Activated CD8-positive, alpha-beta T cell treated with anti-CD3 and anti-CD28 coated beads for 36 hours (primary cell): ENCODE measurements at regions not wholly inside any gene's neighbourhood (a gene's known extent, or its start where the extent isn't known, plus 50 kb on each side); places are given as distances from the start of the nearest gene placed in this dataset.

Experiments used
- ATAC-seq: fragments of 200-7000 bp; cut with Tn5 transposase; one replicate; pipeline ENCODE4 v1.10.0; 2021; ENCODE audit warnings: mild to moderate bottlenecking, moderate library complexity
- CTCF ChIA-PET: fragments of 350-600 bp; sonication (Branson Sonifier 250); formaldehyde crosslinking; loops from one replicate; lab custom pipeline; 2021; ENCODE audit warnings: antibody characterized with exemption; lab: Charles Lee
- POLR2A ChIA-PET: fragments of 350-600 bp; sonication (Branson Sonifier 250); formaldehyde crosslinking; loops from one replicate; lab custom pipeline; 2021; ENCODE audit warnings: antibody characterized with exemption; lab: Charles Lee
- DNase-seq: peaks from one replicate; pipeline ENCODE4 v3.0.0-alpha.2; 2020
- H3K27ac Mint-ChIP-seq: one replicate; pipeline ENCODE4 v1.8.0; 2021; ENCODE audit warnings: mild to moderate bottlenecking, mixed read lengths
- H3K27me3 Mint-ChIP-seq: one replicate; pipeline ENCODE4 v1.8.0; 2021; ENCODE audit warnings: mixed read lengths
- H3K36me3 Mint-ChIP-seq: one replicate; pipeline ENCODE4 v1.8.0; 2021; ENCODE audit warnings: low read depth, mixed read lengths
- H3K4me1 Mint-ChIP-seq: one replicate; pipeline ENCODE4 v1.8.0; 2021; ENCODE audit warnings: low read depth, mixed read lengths
- H3K4me3 Mint-ChIP-seq: one replicate; pipeline ENCODE4 v1.8.0; 2021; ENCODE audit warnings: mild to moderate bottlenecking, moderate library complexity, mixed read lengths
- H3K9me3 Mint-ChIP-seq: one replicate; pipeline ENCODE4 v1.8.0; 2021; ENCODE audit warnings: mixed read lengths
- CTCF ChIP-seq: fragments of 200-600 bp; IDR thresholded peaks from one replicate; pipeline ENCODE4 v1.8.0; 2022; ENCODE audit warnings: antibody characterized with exemption, mild to moderate bottlenecking
- intact Hi-C: fragments of 100-400 bp; cut with micrococcal nuclease; formaldehyde crosslinking; loops from one replicate; pipeline ENCODE4 v1.10.0; 2022

- ATAC-seq, result no peak
- CTCF ChIA-PET, result interaction anchor here (0.6 to 2.1 kb wide), 3 partner anchors 16 to 185 kb away, joined by 3 to 7 read pairs (median 3); no protein-coding TSS in a partner anchor
- DNase-seq, result no peak
- TF ChIP-seq CTCF, result no peak
- Mint-ChIP-seq H3K27me3 (no peaks in the 10 kb centered on the region), H3K4me3 (no peak overlapping the region), H3K4me1 (peaks cover 8% of the 10 kb centered on the region), H3K36me3 (no peaks in the 10 kb centered on the region), H3K27ac (no peak overlapping the region), H3K9me3 (no peaks in the 10 kb centered on the region)
- intact Hi-C loops, result no loop called here
- POLR2A ChIA-PET, result no interaction called here
Measured at GRCh38 chr2:30393510-30393909, 53.5 kb upstream of the LCLAT1 start.

GRCh38 chr2:30394096-30394495 is 53.0 kb upstream of the LCLAT1 start:
- POLR2A ChIA-PET, result no interaction called here
- ATAC-seq, result no peak
- DNase-seq, result no peak
- no peaks in the 10 kb centered on the region for H3K9me3 Mint-ChIP-seq
- TF ChIP-seq CTCF, result no peak
- no peaks in the 10 kb centered on the region for H3K36me3 Mint-ChIP-seq
- peaks cover 8% of the 10 kb centered on the region for H3K4me1 Mint-ChIP-seq
- H3K4me3 Mint-ChIP-seq, result no peak overlapping the region
- CTCF ChIA-PET, result interaction anchor here (0.6 to 2.1 kb wide), 2 partner anchors 16 to 185 kb away, joined by 3 to 7 read pairs; no protein-coding TSS in a partner anchor
- no peaks in the 10 kb centered on the region for H3K27me3 Mint-ChIP-seq
- intact Hi-C loops, result no loop called here
- H3K27ac Mint-ChIP-seq, result no peak overlapping the region

- ATAC-seq, result no peak
- TF ChIP-seq CTCF, result no peak
- Mint-ChIP-seq H3K4me3 (no peak overlapping the region), H3K36me3 (no peaks in the 10 kb centered on the region), H3K27ac (no peak overlapping the region), H3K27me3 (no peaks in the 10 kb centered on the region), H3K9me3 (no peaks in the 10 kb centered on the region), H3K4me1 (no peaks in the 10 kb centered on the region)
- intact Hi-C loops, result no loop called here
- POLR2A ChIA-PET, result no interaction called here
- CTCF ChIA-PET, result interaction anchor here (0.8 to 0.9 kb wide), 2 partner anchors 187 to 189 kb away, joined by 3 read pairs; no protein-coding TSS in a partner anchor
- no peak for DNase-seq
Measured at GRCh38 chr2:30396436-30397232, 50.4 kb upstream of the LCLAT1 start.
